ENCODE measurements at regions not wholly inside any gene's neighbourhood (a gene's known extent, or its start where the extent isn't known, plus 50 kb on each side); places are given as distances from the start of the nearest gene placed in this dataset.

- Histone ChIP-seq H3K9me3 (no peaks in the 10 kb centered on the region), H3K27me3 (no peaks in the 10 kb centered on the region), H3K4me1 (no peaks in the 10 kb centered on the region), H3K36me3 (no peaks in the 10 kb centered on the region), H3K4me3 (no peak overlapping the region), H3K27ac (no peak overlapping the region)
- ATAC-seq (no peak), DNase-seq (no peak)
- TF ChIP-seq, protein P1, sequence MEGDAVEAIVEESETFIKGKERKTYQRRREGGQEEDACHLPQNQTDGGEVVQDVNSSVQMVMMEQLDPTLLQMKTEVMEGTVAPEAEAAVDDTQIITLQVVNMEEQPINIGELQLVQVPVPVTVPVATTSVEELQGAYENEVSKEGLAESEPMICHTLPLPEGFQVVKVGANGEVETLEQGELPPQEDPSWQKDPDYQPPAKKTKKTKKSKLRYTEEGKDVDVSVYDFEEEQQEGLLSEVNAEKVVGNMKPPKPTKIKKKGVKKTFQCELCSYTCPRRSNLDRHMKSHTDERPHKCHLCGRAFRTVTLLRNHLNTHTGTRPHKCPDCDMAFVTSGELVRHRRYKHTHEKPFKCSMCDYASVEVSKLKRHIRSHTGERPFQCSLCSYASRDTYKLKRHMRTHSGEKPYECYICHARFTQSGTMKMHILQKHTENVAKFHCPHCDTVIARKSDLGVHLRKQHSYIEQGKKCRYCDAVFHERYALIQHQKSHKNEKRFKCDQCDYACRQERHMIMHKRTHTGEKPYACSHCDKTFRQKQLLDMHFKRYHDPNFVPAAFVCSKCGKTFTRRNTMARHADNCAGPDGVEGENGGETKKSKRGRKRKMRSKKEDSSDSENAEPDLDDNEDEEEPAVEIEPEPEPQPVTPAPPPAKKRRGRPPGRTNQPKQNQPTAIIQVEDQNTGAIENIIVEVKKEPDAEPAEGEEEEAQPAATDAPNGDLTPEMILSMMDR (IDR thresholded peaks at IDR 0.05): no peak
- TF ChIP-seq POLR2A (IDR thresholded peaks at IDR 0.05): no peak
- intact Hi-C loops (cut with DNase I): no loop called here
- 40 to 46% (median 42%) methylated on average over 4 of the region's 4 CpGs for WGBS, 4 donors
Measured at GRCh38 chrX:124994404-124994803, 325.3 kb upstream of the TEX13C start.

- H3K9me3 ChIP-seq: peaks cover 0 to 8% (median 0%) of the 10 kb centered on the region in 12 donors
- no peaks in the 10 kb centered on the region for H3K4me1 ChIP-seq
- TF ChIP-seq, protein P1 (IDR thresholded peaks at IDR 0.05): no peak
- TF ChIP-seq POLR2A (IDR thresholded peaks at IDR 0.05): no peak
- no peak overlapping the region for H3K4me3 ChIP-seq
- no peak overlapping the region for H3K27ac ChIP-seq
- no peaks in the 10 kb centered on the region for H3K36me3 ChIP-seq
- peaks cover 0 to 4% (median 0%) of the 10 kb centered on the region in 9 donors for H3K27me3 ChIP-seq
- no peak for ATAC-seq
- intact Hi-C loops (cut with DNase I): no loop called here
- no peak for DNase-seq
- 57 to 74% (median 65%) methylated on average over 7 of the region's 7 CpGs for WGBS, 4 donors
Measured at GRCh38 chrX:125003746-125004446, 315.8 kb upstream of the TEX13C start.

GRCh38 chrX:125004799-125005198 is 314.9 kb upstream of the TEX13C start:
- H3K36me3 ChIP-seq: no peaks in the 10 kb centered on the region
- H3K27me3 ChIP-seq: peaks cover 0 to 4% (median 0%) of the 10 kb centered on the region in 9 donors
- H3K4me3 ChIP-seq: no peak overlapping the region
- TF ChIP-seq POLR2A (IDR thresholded peaks at IDR 0.05): no peak
- TF ChIP-seq, protein P1 (IDR thresholded peaks at IDR 0.05): no peak
- no peaks in the 10 kb centered on the region for H3K4me1 ChIP-seq
- H3K9me3 ChIP-seq: peaks cover 0 to 8% (median 0%) of the 10 kb centered on the region in 12 donors
- intact Hi-C loops (cut with DNase I): no loop called here
- DNase-seq (no peak), ATAC-seq (no peak)
- H3K27ac ChIP-seq: no peak overlapping the region
- 27 to 57% (median 43%) methylated on average over 2 of the region's 2 CpGs for WGBS, 4 donors

GRCh38 chrX:125005863-125006262 is 313.8 kb upstream of the TEX13C start:
- peaks cover 0 to 13% (median 0%) of the 10 kb centered on the region in 12 donors for H3K9me3 ChIP-seq
- H3K27ac ChIP-seq: no peak overlapping the region
- intact Hi-C loops (cut with DNase I): no loop called here
- TF ChIP-seq, protein P1 (IDR thresholded peaks at IDR 0.05): no peak
- no peak for TF ChIP-seq POLR2A (IDR thresholded peaks at IDR 0.05)
- no peak for ATAC-seq
- H3K4me1 ChIP-seq: no peaks in the 10 kb centered on the region
- 20 to 50% (median 42%) methylated on average over 1 to 4 of the region's 4 CpGs for WGBS, 4 donors
- peak in 1 of 5 donors; percentile 7 for DNase-seq
- H3K4me3 ChIP-seq: no peak overlapping the region
- no peaks in the 10 kb centered on the region for H3K36me3 ChIP-seq
- H3K27me3 ChIP-seq: peaks cover 0 to 4% (median 0%) of the 10 kb centered on the region in 9 donors

Measured in heart left ventricle (tissue), 16 donors.